Activated CD4-positive, alpha-beta memory T cell treated with anti-CD3 and anti-CD28 coated beads for 36 hours (primary cell): ENCODE measurements at regions not wholly inside any gene's neighbourhood (a gene's known extent, or its start where the extent isn't known, plus 50 kb on each side); places are given as distances from the start of the nearest gene placed in this dataset.

Source experiments
- CTCF ChIA-PET: fragments of 350-600 bp; sonication (Branson Sonifier 250); formaldehyde crosslinking; loops from one replicate; lab custom pipeline; 2021; ENCODE audit warnings: antibody characterized with exemption, inconsistent platforms; lab: Charles Lee
- POLR2A ChIA-PET: fragments of 350-600 bp; sonication (Branson Sonifier 250); formaldehyde crosslinking; loops from one replicate; lab custom pipeline; 2021; ENCODE audit warnings: antibody characterized with exemption; lab: Charles Lee
- DNase-seq: peaks from one replicate; pipeline ENCODE4 v3.0.0-alpha.2; 2020
- H3K27ac Mint-ChIP-seq: one replicate; pipeline ENCODE4 v1.8.0; 2021; ENCODE audit warnings: mixed read lengths
- H3K27me3 Mint-ChIP-seq: one replicate; pipeline ENCODE4 v1.8.0; 2021; ENCODE audit warnings: mixed read lengths
- H3K36me3 Mint-ChIP-seq: one replicate; pipeline ENCODE4 v1.8.0; 2021; ENCODE audit warnings: mixed read lengths
- H3K4me1 Mint-ChIP-seq: one replicate; pipeline ENCODE4 v1.8.0; 2021; ENCODE audit warnings: low read depth, mixed read lengths
- H3K4me3 Mint-ChIP-seq: one replicate; pipeline ENCODE4 v1.8.0; 2021; ENCODE audit warnings: mild to moderate bottlenecking, mixed read lengths
- H3K9me3 Mint-ChIP-seq: one replicate; pipeline ENCODE4 v1.8.0; 2021; ENCODE audit warnings: mixed read lengths
- intact Hi-C: fragments of 100-400 bp; cut with micrococcal nuclease; formaldehyde crosslinking; loops from one replicate; pipeline ENCODE4 v1.15.1; 2023

DNA sequence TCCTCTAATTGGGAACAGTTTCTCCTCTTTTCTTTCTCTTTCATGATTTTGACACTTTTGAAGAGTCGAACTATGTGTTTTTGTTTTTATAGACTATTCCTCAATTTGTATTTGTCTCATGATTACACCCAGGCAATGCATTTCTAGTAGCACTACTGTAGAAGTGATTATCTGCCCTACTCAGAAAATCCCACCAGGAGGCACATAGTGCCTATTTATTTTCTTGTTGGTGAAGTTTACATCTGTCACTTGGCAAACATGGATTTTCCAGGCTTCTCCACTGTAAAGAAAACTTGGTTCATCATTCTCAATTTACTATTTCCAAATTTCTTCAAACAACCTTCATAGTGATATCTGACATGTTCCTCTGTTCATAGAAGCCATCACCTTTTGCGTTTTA, 893.9 kb downstream of the CCSER2 start:
- Mint-ChIP-seq H3K27ac (no peak overlapping the region), H3K4me1 (no peaks in the 10 kb centered on the region), H3K9me3 (no peaks in the 10 kb centered on the region), H3K4me3 (no peak overlapping the region), H3K36me3 (no peaks in the 10 kb centered on the region), H3K27me3 (peaks cover 3% of the 10 kb centered on the region)
- intact Hi-C loops: no loop called here
- DNase-seq: no peak
- POLR2A ChIA-PET: no interaction called here
- CTCF ChIA-PET: no interaction called here

DNA sequence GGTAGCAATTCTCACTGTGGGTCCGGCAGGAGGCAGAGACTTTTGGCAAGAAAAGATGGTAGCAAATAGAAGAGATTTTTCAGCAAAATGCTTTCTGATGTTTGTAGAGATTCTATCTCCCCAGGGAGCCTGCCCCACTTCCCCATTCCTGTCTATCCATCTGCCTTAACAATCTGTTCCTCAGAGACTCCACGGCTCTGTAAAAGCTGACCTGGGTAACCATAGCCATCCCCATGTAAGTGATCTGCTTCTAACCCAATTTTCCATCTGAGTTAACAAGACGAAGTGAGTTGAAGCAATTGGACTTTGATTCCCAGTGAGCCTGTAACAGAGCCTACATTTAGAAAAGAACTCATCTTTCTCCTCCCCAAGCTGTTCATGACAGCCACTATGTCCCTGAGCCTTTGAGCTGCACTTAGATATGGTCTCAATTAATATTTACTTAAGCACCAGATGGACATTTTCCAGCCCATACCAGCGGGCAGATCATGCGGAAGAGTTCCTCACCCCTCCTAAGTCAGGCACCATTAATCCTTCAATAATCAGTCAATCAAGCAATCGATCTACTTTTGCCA, 896.1 kb downstream of the CCSER2 start:
- Mint-ChIP-seq H3K4me1 (no peaks in the 10 kb centered on the region), H3K9me3 (no peaks in the 10 kb centered on the region), H3K36me3 (no peaks in the 10 kb centered on the region), H3K27ac (no peak overlapping the region), H3K4me3 (no peak overlapping the region), H3K27me3 (peaks cover 3% of the 10 kb centered on the region)
- intact Hi-C loops: no loop called here
- ChIA-PET POLR2A (no interaction called here), CTCF (no interaction called here)
- no peak for DNase-seq

DNA sequence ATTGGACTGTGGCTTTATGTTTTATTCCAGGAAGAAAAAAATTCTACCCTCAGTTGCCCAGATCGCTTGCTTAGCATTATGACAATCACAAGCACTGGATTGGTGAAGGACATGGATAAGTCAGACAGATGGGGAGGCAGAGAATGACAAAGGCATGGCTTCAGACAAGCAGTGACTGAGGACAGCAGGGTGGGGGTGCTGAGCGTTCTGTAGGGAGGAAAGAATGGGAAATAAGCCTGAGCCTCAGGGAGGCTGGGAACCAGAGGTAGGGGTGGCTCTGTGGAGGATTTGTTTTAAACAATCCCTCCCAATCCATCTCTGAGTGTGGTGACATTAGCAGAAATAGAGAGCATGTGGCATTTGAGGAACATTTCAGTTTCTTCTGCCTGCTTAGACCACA, 896.9 kb downstream of the CCSER2 start:
- H3K27me3 Mint-ChIP-seq: peaks cover 2% of the 10 kb centered on the region
- H3K4me3 Mint-ChIP-seq: no peak overlapping the region
- no peaks in the 10 kb centered on the region for H3K36me3 Mint-ChIP-seq
- intact Hi-C loops: no loop called here
- ChIA-PET CTCF (no interaction called here), POLR2A (no interaction called here)
- H3K9me3 Mint-ChIP-seq: no peaks in the 10 kb centered on the region
- no peak overlapping the region for H3K27ac Mint-ChIP-seq
- H3K4me1 Mint-ChIP-seq: no peaks in the 10 kb centered on the region
- no peak for DNase-seq

DNA sequence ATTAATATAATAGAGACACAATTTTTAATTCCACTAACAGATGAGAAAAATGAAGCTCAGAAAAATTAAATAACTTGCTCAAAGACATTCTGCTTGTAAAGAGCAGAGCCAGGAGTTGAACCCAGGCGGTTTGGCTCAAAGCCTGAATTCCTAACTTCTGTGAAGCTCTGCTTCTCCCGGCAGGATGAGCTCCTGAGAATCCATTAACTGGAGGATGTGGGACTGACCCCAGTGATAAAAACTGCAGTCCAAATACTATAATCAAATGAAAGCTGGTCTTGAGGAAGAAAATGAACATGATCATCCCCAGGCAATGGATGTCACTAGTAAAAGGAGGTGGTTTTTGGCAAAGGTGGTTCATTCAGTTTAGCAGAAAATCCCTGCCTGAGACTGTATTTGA, 898.2 kb downstream of the CCSER2 start:
- Mint-ChIP-seq H3K27me3 (peaks cover 2% of the 10 kb centered on the region), H3K4me3 (no peak overlapping the region), H3K36me3 (no peaks in the 10 kb centered on the region), H3K27ac (no peak overlapping the region), H3K9me3 (no peaks in the 10 kb centered on the region), H3K4me1 (no peaks in the 10 kb centered on the region)
- no peak for DNase-seq
- CTCF ChIA-PET: no interaction called here
- POLR2A ChIA-PET: no interaction called here
- intact Hi-C loops: no loop called here

DNA sequence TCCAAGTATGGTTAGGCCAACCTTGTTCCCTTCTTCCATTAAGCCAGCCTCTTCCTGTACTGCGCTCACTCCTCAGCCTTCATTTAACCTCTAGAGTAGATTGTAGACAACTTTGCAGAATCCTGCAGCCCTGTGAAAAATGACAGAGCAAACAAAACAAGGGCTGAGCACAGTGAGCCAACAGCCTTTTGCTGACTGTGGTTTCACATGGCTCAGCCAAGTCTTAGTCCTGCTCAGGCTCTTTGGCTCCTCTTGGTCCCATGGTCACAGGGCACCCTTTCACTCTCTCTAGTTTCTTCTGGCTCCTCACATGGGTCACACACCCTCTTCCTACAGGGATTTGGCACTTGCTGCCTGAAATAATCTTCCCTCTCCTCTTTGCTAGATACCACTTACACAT, 900.3 kb downstream of the CCSER2 start:
- H3K4me3 Mint-ChIP-seq: no peak overlapping the region
- CTCF ChIA-PET: no interaction called here

DNA sequence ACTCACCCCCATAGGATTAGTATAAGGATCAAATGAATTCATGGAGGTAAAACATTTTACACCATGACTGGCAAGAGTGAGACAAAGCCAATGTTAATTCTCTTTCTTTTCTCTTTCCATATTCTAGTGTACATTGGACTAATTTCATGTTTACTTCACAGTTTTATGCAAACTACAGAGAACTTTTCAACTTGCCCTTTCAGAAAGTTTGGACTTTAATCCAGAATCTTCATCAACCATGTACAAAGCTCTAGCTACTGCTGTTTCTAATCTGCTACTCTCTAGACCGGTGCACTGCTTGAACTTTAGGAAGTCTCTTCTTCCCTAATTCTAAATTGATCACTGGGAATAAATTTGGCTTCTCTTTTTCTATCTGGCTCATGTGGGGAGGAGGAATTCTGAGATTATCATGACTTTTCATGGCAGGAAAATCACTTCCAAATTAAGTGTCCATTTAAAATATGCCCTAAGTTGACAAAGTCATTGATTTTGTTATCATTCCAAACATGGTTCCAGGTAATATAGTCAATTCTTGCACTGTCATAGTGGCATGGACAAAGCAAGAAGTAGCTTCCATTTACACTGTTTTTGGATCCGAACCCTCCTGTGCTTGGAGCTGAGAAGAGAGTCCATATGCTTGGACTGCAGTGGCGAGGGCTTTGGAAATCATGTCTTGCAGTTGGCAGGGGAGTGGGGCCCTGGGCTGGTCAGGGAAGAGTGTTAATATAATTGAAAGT, 903.3 kb downstream of the CCSER2 start:
- CTCF ChIA-PET: no interaction called here
- no peaks in the 10 kb centered on the region for H3K9me3 Mint-ChIP-seq
- no peaks in the 10 kb centered on the region for H3K36me3 Mint-ChIP-seq
- no peaks in the 10 kb centered on the region for H3K27me3 Mint-ChIP-seq
- DNase-seq: no peak
- POLR2A ChIA-PET: no interaction called here
- no peak overlapping the region for H3K4me3 Mint-ChIP-seq
- H3K4me1 Mint-ChIP-seq: no peaks in the 10 kb centered on the region
- no peak overlapping the region for H3K27ac Mint-ChIP-seq
- intact Hi-C loops: no loop called here

More for the DNA sequence above, 900.3 kb downstream of the CCSER2 start:
- Mint-ChIP-seq H3K4me1 (no peaks in the 10 kb centered on the region), H3K36me3 (no peaks in the 10 kb centered on the region), H3K27me3 (peaks cover 2% of the 10 kb centered on the region), H3K9me3 (no peaks in the 10 kb centered on the region), H3K27ac (no peak overlapping the region)
- intact Hi-C loops: no loop called here
- DNase-seq: no peak
- POLR2A ChIA-PET: no interaction called here

DNA sequence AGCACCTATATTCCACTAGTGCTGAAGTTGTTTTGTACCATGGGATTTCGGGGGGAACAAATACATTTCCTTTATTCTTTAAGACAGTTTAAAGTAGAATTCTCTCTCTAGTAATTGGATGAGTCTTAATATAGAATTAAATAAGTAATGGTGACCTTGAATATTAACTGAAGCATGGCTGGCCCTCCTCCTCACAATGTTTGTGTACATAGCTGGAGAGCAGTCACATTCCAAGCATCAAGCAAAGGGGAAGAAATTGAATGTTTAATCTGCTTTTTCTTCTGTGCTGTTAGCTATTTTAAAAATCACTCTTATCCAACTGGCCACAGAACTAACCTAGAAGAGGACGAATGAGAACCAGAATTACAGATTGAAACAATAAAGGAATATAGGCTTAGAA, 906.9 kb downstream of the CCSER2 start:
- ChIA-PET POLR2A (no interaction called here), CTCF (no interaction called here)
- Mint-ChIP-seq H3K4me1 (no peaks in the 10 kb centered on the region), H3K27ac (no peak overlapping the region), H3K36me3 (no peaks in the 10 kb centered on the region), H3K9me3 (no peaks in the 10 kb centered on the region), H3K4me3 (no peak overlapping the region), H3K27me3 (no peaks in the 10 kb centered on the region)
- DNase-seq: no peak
- intact Hi-C loops: no loop called here

DNA sequence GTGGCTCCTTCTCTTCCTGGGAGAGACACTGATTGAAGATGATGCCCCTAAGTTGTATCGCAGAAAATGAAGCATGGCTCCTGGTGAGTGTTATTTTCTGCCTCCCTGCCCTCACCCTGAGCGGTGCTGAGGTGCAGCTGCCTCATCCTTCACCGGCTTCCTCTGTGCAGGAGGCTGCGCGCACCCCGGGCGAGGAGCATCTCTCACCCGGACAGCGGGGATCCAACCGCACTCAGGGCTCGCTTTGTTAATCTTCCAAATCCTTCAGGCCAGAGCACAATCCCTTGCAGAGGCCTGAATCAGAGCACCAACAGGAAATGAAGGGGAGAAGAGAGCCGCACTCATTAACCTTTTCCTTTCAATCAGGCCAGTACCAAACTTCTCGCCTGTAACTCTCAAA, 910.3 kb downstream of the CCSER2 start:
- intact Hi-C loops: no loop called here
- POLR2A ChIA-PET: no interaction called here
- H3K9me3 Mint-ChIP-seq: no peaks in the 10 kb centered on the region
- no peaks in the 10 kb centered on the region for H3K27me3 Mint-ChIP-seq
- H3K27ac Mint-ChIP-seq: no peak overlapping the region
- no peak for DNase-seq
- no peaks in the 10 kb centered on the region for H3K4me1 Mint-ChIP-seq
- H3K36me3 Mint-ChIP-seq: no peaks in the 10 kb centered on the region
- H3K4me3 Mint-ChIP-seq: no peak overlapping the region
- CTCF ChIA-PET: no interaction called here

DNA sequence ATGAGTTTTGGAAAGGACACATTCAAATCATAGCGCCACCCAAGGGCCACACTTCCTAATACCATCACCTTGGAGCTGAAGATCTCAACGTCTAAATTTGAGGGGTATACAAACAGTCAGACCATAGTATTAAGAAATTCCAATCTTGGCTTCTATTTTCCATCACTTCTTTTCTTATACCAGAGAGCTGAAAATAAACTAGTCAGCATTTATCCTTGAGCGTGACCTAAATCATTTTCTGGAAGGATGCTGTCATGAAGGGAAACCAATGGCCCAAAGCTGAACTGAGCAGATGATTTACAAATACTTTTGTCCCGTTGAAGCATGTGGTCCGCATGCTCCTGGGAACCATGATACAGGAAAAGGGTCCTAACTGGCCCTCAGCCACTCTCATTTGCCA, 921.9 kb downstream of the CCSER2 start:
- peaks cover 4% of the 10 kb centered on the region for H3K27me3 Mint-ChIP-seq
- no peak for DNase-seq
- no peak overlapping the region for H3K4me3 Mint-ChIP-seq
- POLR2A ChIA-PET: no interaction called here
- H3K27ac Mint-ChIP-seq: no peak overlapping the region
- CTCF ChIA-PET: no interaction called here
- intact Hi-C loops: no loop called here
- H3K36me3 Mint-ChIP-seq: no peaks in the 10 kb centered on the region
- H3K4me1 Mint-ChIP-seq: no peaks in the 10 kb centered on the region
- no peaks in the 10 kb centered on the region for H3K9me3 Mint-ChIP-seq

DNA sequence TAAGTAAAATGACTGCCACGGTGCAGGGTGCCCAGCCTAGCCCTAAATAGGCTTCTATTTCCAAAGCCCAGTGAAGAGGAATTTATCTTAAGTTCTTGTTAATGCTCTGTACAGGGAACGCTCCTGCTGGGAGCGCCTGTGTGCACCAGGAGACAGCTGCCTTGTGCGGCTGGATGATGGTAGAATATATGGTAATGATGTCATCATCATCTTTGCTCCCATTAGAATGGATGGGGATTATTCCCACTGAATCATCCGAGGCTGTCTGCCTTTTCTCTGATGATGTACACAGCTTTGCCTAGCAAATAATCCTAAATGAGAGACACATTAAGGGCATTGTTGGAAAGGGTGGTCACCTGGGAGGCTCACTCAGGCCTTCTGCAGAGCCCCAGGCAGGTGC, 928.1 kb downstream of the CCSER2 start:
- DNase-seq: no peak
- Mint-ChIP-seq H3K27me3 (peaks cover 2% of the 10 kb centered on the region), H3K4me1 (no peaks in the 10 kb centered on the region), H3K4me3 (no peak overlapping the region), H3K9me3 (no peaks in the 10 kb centered on the region), H3K36me3 (no peaks in the 10 kb centered on the region), H3K27ac (no peak overlapping the region)
- ChIA-PET POLR2A (no interaction called here), CTCF (no interaction called here)
- intact Hi-C loops: no loop called here

DNA sequence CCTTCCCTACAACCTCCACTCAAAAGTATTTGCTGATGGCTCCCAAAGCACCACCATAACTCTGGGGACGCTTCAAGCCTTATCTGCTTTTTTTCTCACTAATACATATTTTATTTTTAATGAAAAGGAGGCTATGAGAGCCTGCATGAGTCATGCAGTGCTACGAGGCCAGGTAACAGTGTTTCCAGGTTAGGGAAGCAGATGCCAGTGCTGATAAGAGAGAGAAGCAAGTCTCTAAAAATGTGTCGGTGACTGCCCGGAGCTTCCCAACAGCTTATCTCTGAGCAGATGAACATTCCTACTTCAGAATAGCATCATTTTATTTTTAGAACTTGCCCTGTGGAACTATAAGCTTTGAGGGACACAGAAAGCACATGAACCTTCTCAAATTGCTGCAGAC, 931.5 kb downstream of the CCSER2 start:
- ChIA-PET CTCF (no interaction called here), POLR2A (no interaction called here)
- Mint-ChIP-seq H3K36me3 (no peaks in the 10 kb centered on the region), H3K9me3 (no peaks in the 10 kb centered on the region), H3K27ac (no peak overlapping the region), H3K27me3 (peaks cover under 1% of the 10 kb centered on the region), H3K4me1 (no peaks in the 10 kb centered on the region), H3K4me3 (no peak overlapping the region)
- intact Hi-C loops: no loop called here
- no peak for DNase-seq

DNA sequence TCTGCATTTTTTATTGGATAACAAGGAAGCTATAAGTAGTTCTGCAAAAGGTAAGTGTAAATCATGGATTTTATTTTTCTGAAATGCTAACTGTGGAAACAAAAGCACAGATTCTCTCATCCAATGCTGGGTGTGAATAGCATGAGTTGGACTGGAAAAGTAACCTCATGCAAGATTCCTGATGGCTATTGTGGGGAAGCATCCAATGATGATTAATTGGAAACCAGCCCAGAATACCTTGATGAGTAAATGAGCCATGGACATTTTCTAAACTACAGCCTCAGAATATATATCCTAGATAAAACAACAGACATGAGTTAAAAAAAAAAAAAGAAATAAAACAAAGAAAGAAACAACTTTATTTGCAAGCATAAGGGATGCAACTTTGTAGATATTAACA, 934.6 kb downstream of the CCSER2 start:
- no peak overlapping the region for H3K4me3 Mint-ChIP-seq
- no peaks in the 10 kb centered on the region for H3K4me1 Mint-ChIP-seq
- H3K36me3 Mint-ChIP-seq: no peaks in the 10 kb centered on the region
- no peak overlapping the region for H3K27ac Mint-ChIP-seq
- no peaks in the 10 kb centered on the region for H3K27me3 Mint-ChIP-seq
- no peak for DNase-seq
- ChIA-PET CTCF (no interaction called here), POLR2A (no interaction called here)
- intact Hi-C loops: no loop called here
- peaks cover 2% of the 10 kb centered on the region for H3K9me3 Mint-ChIP-seq

DNA sequence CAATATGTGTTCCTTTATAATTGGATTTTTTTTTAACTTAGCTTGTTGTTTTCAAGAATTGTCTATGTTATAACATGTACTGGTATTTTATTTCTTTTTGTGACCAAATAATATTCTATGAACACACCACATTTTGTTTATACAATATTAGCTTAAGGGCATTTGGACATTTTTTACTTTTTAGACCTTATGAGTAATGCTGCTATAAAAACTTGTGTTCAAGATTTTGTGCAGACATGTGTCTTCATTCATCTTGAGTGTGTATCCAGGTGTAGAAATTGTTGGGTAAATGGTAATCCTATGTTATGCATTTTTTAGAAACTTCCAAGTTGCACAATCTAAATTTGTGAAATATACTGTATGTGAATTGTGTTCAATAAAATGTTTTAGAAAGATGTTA, 936.7 kb downstream of the CCSER2 start:
- peaks cover 2% of the 10 kb centered on the region for H3K9me3 Mint-ChIP-seq
- H3K36me3 Mint-ChIP-seq: no peaks in the 10 kb centered on the region
- POLR2A ChIA-PET: interaction anchor here (0.6 kb wide), 1 partner anchor 1958 kb away, joined by 3 read pairs; no protein-coding TSS in a partner anchor
- H3K4me3 Mint-ChIP-seq: no peak overlapping the region
- intact Hi-C loops: no loop called here
- no peak for DNase-seq
- no peaks in the 10 kb centered on the region for H3K4me1 Mint-ChIP-seq
- CTCF ChIA-PET: no interaction called here
- H3K27me3 Mint-ChIP-seq: no peaks in the 10 kb centered on the region
- H3K27ac Mint-ChIP-seq: no peak overlapping the region
